H9 (cell line): ENCODE measurements at regions not wholly inside any gene's neighbourhood (a gene's known extent, or its start where the extent isn't known, plus 50 kb on each side); places are given as distances from the start of the nearest gene placed in this dataset.

ENCODE experiments used
- DNase-seq: peaks from one replicate; pipeline ENCODE4 v3.0.0-alpha.2; 2017
- H2AFZ ChIP-seq: one replicate; pipeline ENCODE4 v1.6.1; 2013; ENCODE audit warnings: mild to moderate bottlenecking, low read length, control low read depth, moderate library complexity
- H2AK5ac ChIP-seq: 2 replicates; pipeline ENCODE4 v1.6.1; 2013; ENCODE audit warnings: low read length, control low read depth, mixed read lengths; ENCODE audit not compliant: insufficient read length
- H2BK120ac ChIP-seq: one replicate; pipeline ENCODE4 v1.6.1; 2013; ENCODE audit warnings: low read depth, mild to moderate bottlenecking, low read length, control low read depth, inconsistent platforms; ENCODE audit not compliant: poor library complexity, severe bottlenecking
- H2BK12ac ChIP-seq: 2 replicates; pipeline ENCODE4 v1.6.1; 2013; ENCODE audit warnings: low read length, control low read depth, mixed read lengths, low read depth; ENCODE audit not compliant: insufficient read length
- H2BK15ac ChIP-seq: 2 replicates; pipeline ENCODE4 v1.6.1; 2013; ENCODE audit warnings: low read depth, low read length, control low read depth
- H2BK20ac ChIP-seq: one replicate; pipeline ENCODE4 v1.6.1; 2013; ENCODE audit warnings: low read depth, mild to moderate bottlenecking, low read length, control low read depth, inconsistent platforms; ENCODE audit not compliant: poor library complexity, severe bottlenecking
- H2BK5ac ChIP-seq: 2 replicates; pipeline ENCODE4 v1.6.1; 2013; ENCODE audit warnings: low read length, control low read depth, mixed read lengths; ENCODE audit not compliant: insufficient read length
- H3K14ac ChIP-seq: 2 replicates; pipeline ENCODE4 v1.6.1; 2013; ENCODE audit warnings: low read length, control low read depth; ENCODE audit not compliant: insufficient read depth
- H3K18ac ChIP-seq: 2 replicates; pipeline ENCODE4 v1.6.1; 2013; ENCODE audit warnings: low read depth, mild to moderate bottlenecking, mixed read lengths, low read length, control low read depth; ENCODE audit not compliant: insufficient read length
- H3K23ac ChIP-seq: 2 replicates; pipeline ENCODE4 v1.6.1; 2013; ENCODE audit warnings: low read length, control low read depth, mixed read lengths, low read depth; ENCODE audit not compliant: insufficient read length
- H3K23me2 ChIP-seq: 2 replicates; pipeline ENCODE4 v1.6.1; 2013; ENCODE audit warnings: low read depth, mild to moderate bottlenecking, mixed read lengths, low read length, control low read depth; ENCODE audit not compliant: insufficient read length, poor library complexity, severe bottlenecking
- H3K27ac ChIP-seq: 2 replicates; pipeline ENCODE4 v1.5.1; 2013; ENCODE audit warnings: low read length, control low read depth, mixed read lengths, low read depth; ENCODE audit not compliant: insufficient read length
- H3K27me3 ChIP-seq: 2 replicates; pipeline ENCODE4 v1.6.1; 2013; ENCODE audit warnings: low read length, control low read depth, inconsistent platforms; ENCODE audit not compliant: insufficient read depth
- H3K4ac ChIP-seq: 2 replicates; pipeline ENCODE4 v1.6.1; 2013; ENCODE audit warnings: low read depth, mild to moderate bottlenecking, control low read depth, inconsistent platforms, low read length, moderate library complexity
- H3K4me1 ChIP-seq: 2 replicates; pipeline ENCODE4 v1.6.1; 2013; ENCODE audit warnings: low read length, control low read depth, inconsistent platforms; ENCODE audit not compliant: insufficient read depth
- H3K4me2 ChIP-seq: 2 replicates; pipeline ENCODE4 v1.6.1; 2013; ENCODE audit warnings: low read length, control low read depth, mixed read lengths; ENCODE audit not compliant: insufficient read length, insufficient read depth
- H3K56ac ChIP-seq: 2 replicates; pipeline ENCODE4 v1.6.1; 2013; ENCODE audit warnings: low read depth, mild to moderate bottlenecking, mixed read lengths, low read length, control low read depth; ENCODE audit not compliant: insufficient read length
- H3K79me1 ChIP-seq: 2 replicates; pipeline ENCODE4 v1.6.1; 2013; ENCODE audit warnings: low read depth, mild to moderate bottlenecking, moderate library complexity, low read length, control low read depth, inconsistent platforms; ENCODE audit not compliant: insufficient read depth, poor library complexity, severe bottlenecking
- H3K79me2 ChIP-seq: 2 replicates; pipeline ENCODE4 v1.6.1; 2013; ENCODE audit warnings: low read length, control low read depth, inconsistent platforms; ENCODE audit not compliant: insufficient read depth
- H3K9ac ChIP-seq: 2 replicates; pipeline ENCODE4 v1.6.1; 2013; ENCODE audit warnings: low read length, control low read depth, mixed read lengths; ENCODE audit not compliant: insufficient read length; ENCODE audit errors: extremely low read depth
- H3K9me3 ChIP-seq: one replicate; pipeline ENCODE4 v1.6.1; 2013; ENCODE audit warnings: low read depth, low read length, inconsistent platforms; ENCODE audit not compliant: control insufficient read depth
- H3T11ph ChIP-seq: one replicate; pipeline ENCODE4 v1.6.1; 2013; ENCODE audit warnings: mild to moderate bottlenecking, low read length, control low read depth, inconsistent platforms
- H4K20me1 ChIP-seq: one replicate; pipeline ENCODE4 v1.6.1; 2013; ENCODE audit not compliant: control insufficient read depth, insufficient read length, insufficient read depth
- H4K5ac ChIP-seq: 2 replicates; pipeline ENCODE4 v1.6.1; 2013; ENCODE audit warnings: low read depth, mild to moderate bottlenecking, mixed read lengths, low read length, control low read depth; ENCODE audit not compliant: insufficient read length
- H4K8ac ChIP-seq: replicated peaks from 2 replicates; pipeline ENCODE4 v1.6.1; 2013; ENCODE audit warnings: low read length, control low read depth, mixed read lengths, low read depth; ENCODE audit not compliant: insufficient read length
- H4K91ac ChIP-seq: 2 replicates; pipeline ENCODE4 v1.6.1; 2013; ENCODE audit warnings: low read depth, mild to moderate bottlenecking, moderate library complexity, mixed read lengths, low read length, control low read depth; ENCODE audit not compliant: insufficient read length
- H3K27ac Mint-ChIP-seq, 3 experiments: 2 replicates in 2 of 3; 3 replicates in 1 of 3; pipeline ENCODE4 v1.8.0; 2020 to 2021; ENCODE audit warnings: mixed read lengths in 3 of 3, mild to moderate bottlenecking in 1 of 3, moderate library complexity in 1 of 3
- H3K27me3 Mint-ChIP-seq: 2 replicates; pipeline ENCODE4 v1.8.0; 2021; ENCODE audit warnings: low read depth, mild to moderate bottlenecking, moderate library complexity, mixed read lengths
- H3K36me3 Mint-ChIP-seq, 3 experiments: 2 replicates in 2 of 3; 3 replicates in 1 of 3; pipeline ENCODE4 v1.8.0; 2020 to 2021; ENCODE audit warnings: low read depth in 3 of 3, mixed read lengths in 3 of 3; ENCODE audit not compliant: insufficient read depth in 1 of 3
- H3K4me1 Mint-ChIP-seq, 2 experiments: 2 replicates each; pipeline ENCODE4 v1.8.0; 2020; ENCODE audit warnings: mixed read lengths in 2 of 2
- H3K4me3 Mint-ChIP-seq, 2 experiments: 2 replicates in 1 of 2; 3 replicates in 1 of 2; pipeline ENCODE4 v1.8.0; 2020 to 2021; ENCODE audit warnings: mild to moderate bottlenecking in 2 of 2, mixed read lengths in 2 of 2, moderate library complexity in 1 of 2
- H3K9me3 Mint-ChIP-seq, 2 experiments: 2 replicates in 1 of 2; 3 replicates in 1 of 2; pipeline ENCODE4 v1.8.0; 2020; ENCODE audit warnings: mild to moderate bottlenecking in 2 of 2, mixed read lengths in 2 of 2, moderate library complexity in 1 of 2
- WGBS: extraction: QIAGEN DNeasy Blood & Tissue Kit; methylation state at CpG from one replicate; pipeline ENCODE4 v1.1.7; 2013; ENCODE audit warnings: missing lambda C conversion rate, low lambda C conversion rate, mixed read lengths; ENCODE audit not compliant: insufficient read length; ENCODE audit errors: extremely low coverage; 5-methylcytosine and 5-hydroxymethylcytosine counted together
- TF ChIP-seq, protein P1 (sequence below): fragments of 200-600 bp; sonication (generic); conservative IDR thresholded peaks from 3 replicates; pipeline ENCODE4 v1.8.0; 2021; ENCODE audit warnings: antibody characterized with exemption, mild to moderate bottlenecking

DNA sequence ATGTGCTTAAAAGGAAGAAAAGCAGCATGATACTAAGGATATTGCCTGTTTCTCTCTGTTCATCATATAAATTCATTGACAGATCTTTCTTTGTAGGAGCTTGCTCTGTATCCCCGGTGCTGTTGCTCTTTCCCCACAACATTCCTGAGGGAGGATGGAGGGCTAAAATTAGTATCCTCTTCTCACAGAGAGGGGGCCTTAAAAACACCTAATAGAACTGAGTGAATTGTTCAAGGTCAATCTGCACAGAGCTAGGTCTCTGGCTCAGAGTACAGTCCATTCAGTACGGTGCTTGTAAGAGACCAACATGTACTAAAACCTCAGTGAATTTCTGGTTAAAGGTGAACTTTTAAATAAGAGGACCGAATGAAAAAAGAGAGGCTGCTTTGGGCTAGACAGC, 88.7 kb downstream of the PALM2AKAP2 start:
- no peak overlapping the region for H2BK5ac ChIP-seq
- TF ChIP-seq, protein P1, sequence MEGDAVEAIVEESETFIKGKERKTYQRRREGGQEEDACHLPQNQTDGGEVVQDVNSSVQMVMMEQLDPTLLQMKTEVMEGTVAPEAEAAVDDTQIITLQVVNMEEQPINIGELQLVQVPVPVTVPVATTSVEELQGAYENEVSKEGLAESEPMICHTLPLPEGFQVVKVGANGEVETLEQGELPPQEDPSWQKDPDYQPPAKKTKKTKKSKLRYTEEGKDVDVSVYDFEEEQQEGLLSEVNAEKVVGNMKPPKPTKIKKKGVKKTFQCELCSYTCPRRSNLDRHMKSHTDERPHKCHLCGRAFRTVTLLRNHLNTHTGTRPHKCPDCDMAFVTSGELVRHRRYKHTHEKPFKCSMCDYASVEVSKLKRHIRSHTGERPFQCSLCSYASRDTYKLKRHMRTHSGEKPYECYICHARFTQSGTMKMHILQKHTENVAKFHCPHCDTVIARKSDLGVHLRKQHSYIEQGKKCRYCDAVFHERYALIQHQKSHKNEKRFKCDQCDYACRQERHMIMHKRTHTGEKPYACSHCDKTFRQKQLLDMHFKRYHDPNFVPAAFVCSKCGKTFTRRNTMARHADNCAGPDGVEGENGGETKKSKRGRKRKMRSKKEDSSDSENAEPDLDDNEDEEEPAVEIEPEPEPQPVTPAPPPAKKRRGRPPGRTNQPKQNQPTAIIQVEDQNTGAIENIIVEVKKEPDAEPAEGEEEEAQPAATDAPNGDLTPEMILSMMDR, result no peak
- no peaks in the 10 kb centered on the region for H4K20me1 ChIP-seq
- H3K18ac ChIP-seq, result no peak overlapping the region
- no peaks in the 10 kb centered on the region for H3K4me1 ChIP-seq
- H3K23ac ChIP-seq, result no peak overlapping the region
- Mint-ChIP-seq H3K36me3 (no peaks in the 10 kb centered on the region), H3K9me3 (no peaks in the 10 kb centered on the region), H3K4me1 (peaks cover 5 to 10% of the 10 kb centered on the region in 2 experiments), H3K4me3 (no peak overlapping the region), H3K27me3 (no peaks in the 10 kb centered on the region), H3K27ac (no peak overlapping the region)
- no peak overlapping the region for H4K8ac ChIP-seq
- no peak overlapping the region for H3K14ac ChIP-seq
- H4K91ac ChIP-seq, result no peak overlapping the region
- no peaks in the 10 kb centered on the region for H3K23me2 ChIP-seq
- no peaks in the 10 kb centered on the region for H3K9me3 ChIP-seq
- H3K4ac ChIP-seq, result no peak overlapping the region
- WGBS, result no CpG with 5 or more reads among the region's 3 CpGs
- no peak overlapping the region for H3K9ac ChIP-seq
- H2AK5ac ChIP-seq, result no peak overlapping the region
- H2BK12ac ChIP-seq, result no peak overlapping the region
- no peak overlapping the region for H2BK20ac ChIP-seq
- H3K4me2 ChIP-seq, result no peak overlapping the region
- no peaks in the 10 kb centered on the region for H3K79me1 ChIP-seq
- H3T11ph ChIP-seq, result no peak overlapping the region
- no peak overlapping the region for H2BK15ac ChIP-seq
- H4K5ac ChIP-seq, result no peak overlapping the region
- H3K56ac ChIP-seq, result no peak overlapping the region
- H2BK120ac ChIP-seq, result no peak overlapping the region
- no peak overlapping the region for H2AFZ ChIP-seq
- no peaks in the 10 kb centered on the region for H3K79me2 ChIP-seq
- H3K27me3 ChIP-seq, result no peaks in the 10 kb centered on the region
- H3K27ac ChIP-seq, result no peak overlapping the region
- no peak for DNase-seq
